Ishikawa (cell line): ENCODE measurements at regions not wholly inside any gene's neighbourhood (a gene's known extent, or its start where the extent isn't known, plus 50 kb on each side); places are given as distances from the start of the nearest gene placed in this dataset.

Source experiments
- CEBPB ChIP-seq: IDR thresholded peaks from 2 replicates; pipeline ENCODE4 v1.6.1; 2012
- CREB1 ChIP-seq: IDR thresholded peaks from 2 replicates; pipeline ENCODE4 v1.6.1; 2012; ENCODE audit warnings: low read depth
- EGR1 ChIP-seq: IDR thresholded peaks from 2 replicates; pipeline ENCODE4 v1.6.1; 2012
- EP300 ChIP-seq: IDR thresholded peaks from 2 replicates; pipeline ENCODE4 v1.6.1; 2012; ENCODE audit warnings: borderline replicate concordance
- FOXM1 ChIP-seq: IDR thresholded peaks from 2 replicates; pipeline ENCODE4 v1.6.1; 2012; ENCODE audit warnings: low read depth, borderline replicate concordance
- NFIC ChIP-seq: IDR thresholded peaks from 2 replicates; pipeline ENCODE4 v1.6.1; 2012
- RAD21 ChIP-seq: IDR thresholded peaks from 2 replicates; pipeline ENCODE4 v1.6.1; 2012; ENCODE audit warnings: low read depth
- REST ChIP-seq: IDR thresholded peaks from 2 replicates; pipeline ENCODE4 v1.6.1; 2012; ENCODE audit warnings: low read depth, mild to moderate bottlenecking
- TAF1 ChIP-seq: IDR thresholded peaks from 2 replicates; pipeline ENCODE4 v1.6.1; 2012; ENCODE audit warnings: low read depth, mild to moderate bottlenecking
- TCF12 ChIP-seq: IDR thresholded peaks from 2 replicates; pipeline ENCODE4 v1.6.1; 2012; ENCODE audit warnings: low read depth
- TEAD4 ChIP-seq: IDR thresholded peaks from 2 replicates; pipeline ENCODE4 v1.6.1; 2012
- YY1 ChIP-seq: IDR thresholded peaks from 2 replicates; pipeline ENCODE4 v1.6.1; 2012; ENCODE audit warnings: low read depth
- ZBTB7A ChIP-seq: IDR thresholded peaks from 2 replicates; pipeline ENCODE4 v1.6.1; 2012; ENCODE audit warnings: low read depth
- TF ChIP-seq, protein P1 (sequence below): IDR thresholded peaks from 2 replicates; pipeline ENCODE4 v1.6.1; 2012
- TF ChIP-seq, protein P2 (sequence below): IDR thresholded peaks from 2 replicates; pipeline ENCODE4 v1.6.1; 2012

DNA sequence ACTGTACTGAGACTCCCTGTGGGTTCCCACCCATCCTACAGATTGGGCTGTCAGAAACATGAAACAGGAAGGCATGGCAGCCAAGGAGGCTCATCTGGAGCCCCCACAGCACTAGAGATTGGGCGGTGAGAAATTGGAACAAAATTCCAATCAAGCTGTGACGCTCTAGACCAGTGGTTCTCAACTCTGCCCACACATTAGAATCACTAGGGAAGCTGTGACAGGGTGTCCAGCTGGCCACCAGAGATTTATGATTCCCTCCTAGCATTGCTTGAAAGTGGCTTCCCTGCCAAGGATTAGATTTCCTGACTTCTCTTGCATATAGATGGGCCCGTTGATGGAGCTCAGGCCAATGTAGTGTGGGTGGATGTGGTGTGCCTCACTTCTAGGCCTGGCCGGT, 187.5 kb upstream of the ZC3H12A start:
- TF ChIP-seq EP300, result no peak
- TF ChIP-seq, protein P1, sequence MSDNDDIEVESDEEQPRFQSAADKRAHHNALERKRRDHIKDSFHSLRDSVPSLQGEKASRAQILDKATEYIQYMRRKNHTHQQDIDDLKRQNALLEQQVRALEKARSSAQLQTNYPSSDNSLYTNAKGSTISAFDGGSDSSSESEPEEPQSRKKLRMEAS, result no peak
- no peak for TF ChIP-seq CREB1
- TF ChIP-seq ZBTB7A, result no peak
- no peak for TF ChIP-seq RAD21
- TF ChIP-seq EGR1, result no peak
- TF ChIP-seq YY1, result no peak
- no peak for TF ChIP-seq REST

GRCh38 chr1:37288900-37289299, 185.5 kb upstream of the ZC3H12A start:
- TF ChIP-seq, protein P2, sequence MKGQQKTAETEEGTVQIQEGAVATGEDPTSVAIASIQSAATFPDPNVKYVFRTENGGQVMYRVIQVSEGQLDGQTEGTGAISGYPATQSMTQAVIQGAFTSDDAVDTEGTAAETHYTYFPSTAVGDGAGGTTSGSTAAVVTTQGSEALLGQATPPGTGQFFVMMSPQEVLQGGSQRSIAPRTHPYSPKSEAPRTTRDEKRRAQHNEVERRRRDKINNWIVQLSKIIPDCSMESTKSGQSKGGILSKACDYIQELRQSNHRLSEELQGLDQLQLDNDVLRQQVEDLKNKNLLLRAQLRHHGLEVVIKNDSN, result 0 out of 2 replicates have a peak, but pooled peaks have one; percentile 30
- no peak for TF ChIP-seq REST

DNA sequence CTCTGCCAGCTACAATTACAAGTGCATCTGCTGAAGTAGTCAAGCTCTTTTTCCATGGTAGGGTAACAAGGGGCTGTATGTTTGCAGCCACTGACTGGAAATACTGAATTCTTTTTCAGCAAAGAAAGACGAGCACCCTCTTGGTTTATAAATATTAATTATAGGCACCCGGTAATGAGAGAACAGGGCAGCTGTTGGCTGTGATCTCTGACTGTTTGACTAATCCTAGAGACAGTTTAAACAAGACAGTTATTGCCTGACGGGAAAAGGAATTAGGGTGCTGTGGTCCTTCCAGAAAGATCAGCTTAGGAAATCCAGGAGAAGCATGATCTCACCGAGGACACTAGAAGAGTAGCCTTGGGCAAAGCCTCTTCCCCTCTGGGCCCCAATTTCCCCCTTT, 183.7 kb upstream of the ZC3H12A start:
- TF ChIP-seq NFIC (no peak), FOXM1 (no peak), TAF1 (no peak), TCF12 (no peak)
- TF ChIP-seq, protein P1, result no peak

DNA sequence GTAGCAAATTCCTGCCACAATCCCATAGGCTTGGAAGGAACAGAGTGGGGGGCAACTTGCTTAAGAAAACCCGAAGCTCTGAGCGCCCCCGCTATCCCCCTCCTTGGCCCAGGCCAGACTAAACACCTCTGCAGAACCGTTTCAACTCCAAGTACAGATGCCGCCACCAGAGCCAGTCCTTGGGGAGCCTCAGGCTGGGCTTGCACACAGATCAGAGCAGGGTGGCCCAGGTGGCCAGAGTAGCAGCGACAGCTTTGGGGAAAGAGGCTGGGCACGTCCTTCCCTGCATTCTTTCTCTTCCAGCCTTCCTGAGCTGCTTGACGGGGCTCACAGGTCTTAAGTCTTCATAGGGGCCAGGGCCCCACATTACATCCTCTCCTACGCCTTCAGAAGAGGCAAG, 181.6 kb upstream of the ZC3H12A start:
- TF ChIP-seq, protein P1, result no peak
- no peak for TF ChIP-seq YY1
- no peak for TF ChIP-seq ZBTB7A

GRCh38 chr1:37294096-37294495, 180.3 kb upstream of the ZC3H12A start:
- TF ChIP-seq, protein P1, result no peak
- no peak for TF ChIP-seq RAD21

- TF ChIP-seq TAF1 (no peak), TCF12 (no peak), EP300 (no peak), CEBPB (no peak), NFIC (no peak), RAD21 (no peak), EGR1 (no peak), FOXM1 (no peak), CREB1 (no peak), TEAD4 (no peak), REST (no peak), YY1 (no peak)
Observed at GRCh38 chr1:37294529-37294928, 179.9 kb upstream of the ZC3H12A start.
